GM23248 (cell line): ENCODE measurements at regions not wholly inside any gene's neighbourhood (a gene's known extent, or its start where the extent isn't known, plus 50 kb on each side); places are given as distances from the start of the nearest gene placed in this dataset.

Source experiments
- EZH2 ChIP-seq: fragments of 200-600 bp; sonication (generic); IDR thresholded peaks from 2 replicates; pipeline ENCODE4 v1.6.1; 2018; ENCODE audit warnings: antibody characterized with exemption, mild to moderate bottlenecking; ENCODE audit not compliant: insufficient read depth, poor library complexity, severe bottlenecking
- EZH2phosphoT487 ChIP-seq: fragments of 200-600 bp; sonication (generic); IDR thresholded peaks from 2 replicates; pipeline ENCODE4 v1.6.1; 2018; ENCODE audit warnings: antibody characterized with exemption, moderate library complexity, mild to moderate bottlenecking, low read depth; ENCODE audit not compliant: insufficient read depth

DNA sequence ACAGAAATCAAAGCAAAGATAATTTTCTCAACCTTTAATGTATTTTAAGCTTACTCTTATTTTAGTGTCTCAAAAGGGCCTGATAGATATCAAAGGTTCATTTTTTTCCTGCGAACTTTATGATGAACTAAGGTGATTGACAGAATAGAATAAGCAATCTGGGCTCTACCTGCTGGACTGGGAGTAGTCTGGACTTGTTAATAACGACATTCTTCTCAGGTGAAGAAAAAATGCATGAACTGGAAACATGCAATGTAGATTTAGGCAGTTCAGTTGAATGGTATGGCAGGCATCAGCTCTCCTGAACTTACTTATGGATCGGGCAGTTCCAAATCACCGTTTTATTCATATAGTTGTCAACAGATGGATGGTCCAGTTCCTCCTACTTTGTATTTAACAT is 189.7 kb upstream of the ZBTB20 start:
- TF ChIP-seq EZH2: no peak
- TF ChIP-seq EZH2phosphoT487: no peak
